ENCODE measurements at regions not wholly inside any gene's neighbourhood (a gene's known extent, or its start where the extent isn't known, plus 50 kb on each side); places are given as distances from the start of the nearest gene placed in this dataset.

DNA sequence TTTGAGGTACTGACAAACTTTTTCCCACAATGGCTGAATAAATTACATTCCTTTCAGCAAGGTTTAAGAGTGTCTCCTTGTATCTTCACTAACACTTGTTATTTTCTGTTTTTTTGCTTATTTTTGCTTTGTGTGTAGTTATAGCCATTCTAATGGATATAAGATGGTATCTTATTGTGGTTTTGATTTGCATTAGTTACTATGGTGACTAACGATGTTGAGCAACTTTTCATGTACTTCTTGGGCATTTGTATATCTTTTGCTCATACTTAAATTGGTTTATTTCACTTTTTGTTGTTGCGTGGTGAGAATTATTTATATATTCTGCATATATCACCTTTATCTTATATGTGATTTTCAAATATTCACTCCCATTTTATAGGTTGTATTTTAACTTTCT, 79.9 kb upstream of the FSIP2 start:
- no peak for TF ChIP-seq EZH2 (IDR thresholded peaks at IDR 0.05)
- TF ChIP-seq POLR2AphosphoS5 (IDR thresholded peaks at IDR 0.05; ENCODE audit: borderline replicate concordance, low read depth, low read length): no peak

Measured in SK-N-MC (cell line).